H9 (cell line): ENCODE measurements at regions not wholly inside any gene's neighbourhood (a gene's known extent, or its start where the extent isn't known, plus 50 kb on each side); places are given as distances from the start of the nearest gene placed in this dataset.

Experiments used
- DNase-seq: peaks from one replicate; pipeline ENCODE4 v3.0.0-alpha.2; 2017
- H2AFZ ChIP-seq: one replicate; pipeline ENCODE4 v1.6.1; 2013; ENCODE audit warnings: mild to moderate bottlenecking, low read length, control low read depth, moderate library complexity
- H2AK5ac ChIP-seq: 2 replicates; pipeline ENCODE4 v1.6.1; 2013; ENCODE audit warnings: low read length, control low read depth, mixed read lengths; ENCODE audit not compliant: insufficient read length
- H2BK120ac ChIP-seq: one replicate; pipeline ENCODE4 v1.6.1; 2013; ENCODE audit warnings: low read depth, mild to moderate bottlenecking, low read length, control low read depth, inconsistent platforms; ENCODE audit not compliant: poor library complexity, severe bottlenecking
- H2BK12ac ChIP-seq: 2 replicates; pipeline ENCODE4 v1.6.1; 2013; ENCODE audit warnings: low read length, control low read depth, mixed read lengths, low read depth; ENCODE audit not compliant: insufficient read length
- H2BK15ac ChIP-seq: 2 replicates; pipeline ENCODE4 v1.6.1; 2013; ENCODE audit warnings: low read depth, low read length, control low read depth
- H2BK20ac ChIP-seq: one replicate; pipeline ENCODE4 v1.6.1; 2013; ENCODE audit warnings: low read depth, mild to moderate bottlenecking, low read length, control low read depth, inconsistent platforms; ENCODE audit not compliant: poor library complexity, severe bottlenecking
- H2BK5ac ChIP-seq: 2 replicates; pipeline ENCODE4 v1.6.1; 2013; ENCODE audit warnings: low read length, control low read depth, mixed read lengths; ENCODE audit not compliant: insufficient read length
- H3K14ac ChIP-seq: 2 replicates; pipeline ENCODE4 v1.6.1; 2013; ENCODE audit warnings: low read length, control low read depth; ENCODE audit not compliant: insufficient read depth
- H3K18ac ChIP-seq: 2 replicates; pipeline ENCODE4 v1.6.1; 2013; ENCODE audit warnings: low read depth, mild to moderate bottlenecking, mixed read lengths, low read length, control low read depth; ENCODE audit not compliant: insufficient read length
- H3K23ac ChIP-seq: 2 replicates; pipeline ENCODE4 v1.6.1; 2013; ENCODE audit warnings: low read length, control low read depth, mixed read lengths, low read depth; ENCODE audit not compliant: insufficient read length
- H3K23me2 ChIP-seq: 2 replicates; pipeline ENCODE4 v1.6.1; 2013; ENCODE audit warnings: low read depth, mild to moderate bottlenecking, mixed read lengths, low read length, control low read depth; ENCODE audit not compliant: insufficient read length, poor library complexity, severe bottlenecking
- H3K27ac ChIP-seq: 2 replicates; pipeline ENCODE4 v1.5.1; 2013; ENCODE audit warnings: low read length, control low read depth, mixed read lengths, low read depth; ENCODE audit not compliant: insufficient read length
- H3K27me3 ChIP-seq: 2 replicates; pipeline ENCODE4 v1.6.1; 2013; ENCODE audit warnings: low read length, control low read depth, inconsistent platforms; ENCODE audit not compliant: insufficient read depth
- H3K4ac ChIP-seq: 2 replicates; pipeline ENCODE4 v1.6.1; 2013; ENCODE audit warnings: low read depth, mild to moderate bottlenecking, control low read depth, inconsistent platforms, low read length, moderate library complexity
- H3K4me1 ChIP-seq: 2 replicates; pipeline ENCODE4 v1.6.1; 2013; ENCODE audit warnings: low read length, control low read depth, inconsistent platforms; ENCODE audit not compliant: insufficient read depth
- H3K4me2 ChIP-seq: 2 replicates; pipeline ENCODE4 v1.6.1; 2013; ENCODE audit warnings: low read length, control low read depth, mixed read lengths; ENCODE audit not compliant: insufficient read length, insufficient read depth
- H3K56ac ChIP-seq: 2 replicates; pipeline ENCODE4 v1.6.1; 2013; ENCODE audit warnings: low read depth, mild to moderate bottlenecking, mixed read lengths, low read length, control low read depth; ENCODE audit not compliant: insufficient read length
- H3K79me1 ChIP-seq: 2 replicates; pipeline ENCODE4 v1.6.1; 2013; ENCODE audit warnings: low read depth, mild to moderate bottlenecking, moderate library complexity, low read length, control low read depth, inconsistent platforms; ENCODE audit not compliant: insufficient read depth, poor library complexity, severe bottlenecking
- H3K79me2 ChIP-seq: 2 replicates; pipeline ENCODE4 v1.6.1; 2013; ENCODE audit warnings: low read length, control low read depth, inconsistent platforms; ENCODE audit not compliant: insufficient read depth
- H3K9ac ChIP-seq: 2 replicates; pipeline ENCODE4 v1.6.1; 2013; ENCODE audit warnings: low read length, control low read depth, mixed read lengths; ENCODE audit not compliant: insufficient read length; ENCODE audit errors: extremely low read depth
- H3K9me3 ChIP-seq: one replicate; pipeline ENCODE4 v1.6.1; 2013; ENCODE audit warnings: low read depth, low read length, inconsistent platforms; ENCODE audit not compliant: control insufficient read depth
- H3T11ph ChIP-seq: one replicate; pipeline ENCODE4 v1.6.1; 2013; ENCODE audit warnings: mild to moderate bottlenecking, low read length, control low read depth, inconsistent platforms
- H4K20me1 ChIP-seq: one replicate; pipeline ENCODE4 v1.6.1; 2013; ENCODE audit not compliant: control insufficient read depth, insufficient read length, insufficient read depth
- H4K5ac ChIP-seq: 2 replicates; pipeline ENCODE4 v1.6.1; 2013; ENCODE audit warnings: low read depth, mild to moderate bottlenecking, mixed read lengths, low read length, control low read depth; ENCODE audit not compliant: insufficient read length
- H4K8ac ChIP-seq: replicated peaks from 2 replicates; pipeline ENCODE4 v1.6.1; 2013; ENCODE audit warnings: low read length, control low read depth, mixed read lengths, low read depth; ENCODE audit not compliant: insufficient read length
- H4K91ac ChIP-seq: 2 replicates; pipeline ENCODE4 v1.6.1; 2013; ENCODE audit warnings: low read depth, mild to moderate bottlenecking, moderate library complexity, mixed read lengths, low read length, control low read depth; ENCODE audit not compliant: insufficient read length
- H3K27ac Mint-ChIP-seq, 3 experiments: 2 replicates in 2 of 3; 3 replicates in 1 of 3; pipeline ENCODE4 v1.8.0; 2020 to 2021; ENCODE audit warnings: mixed read lengths in 3 of 3, mild to moderate bottlenecking in 1 of 3, moderate library complexity in 1 of 3
- H3K27me3 Mint-ChIP-seq: 2 replicates; pipeline ENCODE4 v1.8.0; 2021; ENCODE audit warnings: low read depth, mild to moderate bottlenecking, moderate library complexity, mixed read lengths
- H3K36me3 Mint-ChIP-seq, 3 experiments: 2 replicates in 2 of 3; 3 replicates in 1 of 3; pipeline ENCODE4 v1.8.0; 2020 to 2021; ENCODE audit warnings: low read depth in 3 of 3, mixed read lengths in 3 of 3; ENCODE audit not compliant: insufficient read depth in 1 of 3
- H3K4me1 Mint-ChIP-seq, 2 experiments: 2 replicates each; pipeline ENCODE4 v1.8.0; 2020; ENCODE audit warnings: mixed read lengths in 2 of 2
- H3K4me3 Mint-ChIP-seq, 2 experiments: 2 replicates in 1 of 2; 3 replicates in 1 of 2; pipeline ENCODE4 v1.8.0; 2020 to 2021; ENCODE audit warnings: mild to moderate bottlenecking in 2 of 2, mixed read lengths in 2 of 2, moderate library complexity in 1 of 2
- H3K9me3 Mint-ChIP-seq, 2 experiments: 2 replicates in 1 of 2; 3 replicates in 1 of 2; pipeline ENCODE4 v1.8.0; 2020; ENCODE audit warnings: mild to moderate bottlenecking in 2 of 2, mixed read lengths in 2 of 2, moderate library complexity in 1 of 2
- WGBS: extraction: QIAGEN DNeasy Blood & Tissue Kit; methylation state at CpG from one replicate; pipeline ENCODE4 v1.1.7; 2013; ENCODE audit warnings: missing lambda C conversion rate, low lambda C conversion rate, mixed read lengths; ENCODE audit not compliant: insufficient read length; ENCODE audit errors: extremely low coverage; 5-methylcytosine and 5-hydroxymethylcytosine counted together
- TF ChIP-seq, protein P1 (sequence below): fragments of 200-600 bp; sonication (generic); conservative IDR thresholded peaks from 3 replicates; pipeline ENCODE4 v1.8.0; 2021; ENCODE audit warnings: antibody characterized with exemption, mild to moderate bottlenecking

DNA sequence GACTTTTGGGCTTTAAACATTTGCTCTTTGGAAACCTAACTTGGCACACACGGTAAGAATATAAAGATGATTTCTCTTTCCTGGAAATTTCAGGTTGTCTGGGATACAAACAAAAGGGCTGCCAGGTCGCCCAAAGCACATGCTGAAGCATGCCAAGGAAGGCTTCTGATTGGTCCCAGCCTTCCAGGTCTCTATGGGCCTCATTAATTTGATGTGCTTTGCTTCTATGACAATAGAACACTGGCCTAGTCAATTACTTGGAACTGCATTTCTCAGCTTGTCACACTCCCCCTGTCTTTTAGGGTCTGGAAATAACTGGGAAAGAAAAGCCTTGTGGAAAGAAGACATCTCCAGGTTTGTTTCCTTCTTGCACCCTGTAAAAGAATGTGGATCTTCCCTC, 228.9 kb downstream of the ADCYAP1 start:
- Histone ChIP-seq H3K23ac (no peak overlapping the region), H3K4me2 (no peak overlapping the region), H2BK5ac (no peak overlapping the region), H2BK120ac (no peak overlapping the region), H3K23me2 (no peaks in the 10 kb centered on the region), H4K8ac (no peak overlapping the region), H2BK15ac (no peak overlapping the region), H2BK12ac (no peak overlapping the region), H3K27ac (no peak overlapping the region), H3T11ph (no peak overlapping the region), H3K56ac (no peak overlapping the region), H3K27me3 (no peaks in the 10 kb centered on the region), H3K9me3 (no peaks in the 10 kb centered on the region), H4K5ac (no peak overlapping the region), H3K79me1 (no peaks in the 10 kb centered on the region), H4K20me1 (no peaks in the 10 kb centered on the region), H2AK5ac (no peak overlapping the region), H4K91ac (no peak overlapping the region), H3K18ac (no peak overlapping the region), H3K79me2 (no peaks in the 10 kb centered on the region), H2AFZ (no peak overlapping the region), H2BK20ac (no peak overlapping the region), H3K14ac (no peak overlapping the region), H3K4ac (no peak overlapping the region), H3K9ac (no peak overlapping the region), H3K4me1 (no peaks in the 10 kb centered on the region)
- no peak for DNase-seq
- no peaks in the 10 kb centered on the region for H3K27me3 Mint-ChIP-seq
- peaks cover 3% of the 10 kb centered on the region in 2 experiments; a peak in 3 of 5 replicates for H3K9me3 Mint-ChIP-seq
- H3K36me3 Mint-ChIP-seq = peaks cover 0 to 8% (median 8%) of the 10 kb centered on the region in 3 experiments; a peak in 4 of 7 replicates
- no CpG with 5 or more reads among the region's 2 CpGs for WGBS
- peaks cover 2 to 7% of the 10 kb centered on the region in 2 experiments; a peak in 3 of 4 replicates for H3K4me1 Mint-ChIP-seq
- H3K27ac Mint-ChIP-seq = no peak overlapping the region
- H3K4me3 Mint-ChIP-seq = no peak overlapping the region
- TF ChIP-seq, protein P1, sequence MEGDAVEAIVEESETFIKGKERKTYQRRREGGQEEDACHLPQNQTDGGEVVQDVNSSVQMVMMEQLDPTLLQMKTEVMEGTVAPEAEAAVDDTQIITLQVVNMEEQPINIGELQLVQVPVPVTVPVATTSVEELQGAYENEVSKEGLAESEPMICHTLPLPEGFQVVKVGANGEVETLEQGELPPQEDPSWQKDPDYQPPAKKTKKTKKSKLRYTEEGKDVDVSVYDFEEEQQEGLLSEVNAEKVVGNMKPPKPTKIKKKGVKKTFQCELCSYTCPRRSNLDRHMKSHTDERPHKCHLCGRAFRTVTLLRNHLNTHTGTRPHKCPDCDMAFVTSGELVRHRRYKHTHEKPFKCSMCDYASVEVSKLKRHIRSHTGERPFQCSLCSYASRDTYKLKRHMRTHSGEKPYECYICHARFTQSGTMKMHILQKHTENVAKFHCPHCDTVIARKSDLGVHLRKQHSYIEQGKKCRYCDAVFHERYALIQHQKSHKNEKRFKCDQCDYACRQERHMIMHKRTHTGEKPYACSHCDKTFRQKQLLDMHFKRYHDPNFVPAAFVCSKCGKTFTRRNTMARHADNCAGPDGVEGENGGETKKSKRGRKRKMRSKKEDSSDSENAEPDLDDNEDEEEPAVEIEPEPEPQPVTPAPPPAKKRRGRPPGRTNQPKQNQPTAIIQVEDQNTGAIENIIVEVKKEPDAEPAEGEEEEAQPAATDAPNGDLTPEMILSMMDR = no peak
